Skeletal muscle tissue (tissue), 3 donors: ENCODE measurements at regions not wholly inside any gene's neighbourhood (a gene's known extent, or its start where the extent isn't known, plus 50 kb on each side); places are given as distances from the start of the nearest gene placed in this dataset.

ENCODE experiments used
- H3K27ac ChIP-seq: one replicate; pipeline ENCODE4 v1.7.0; 2013; ENCODE audit warnings: mild to moderate bottlenecking, low read depth, low read length, inconsistent platforms
- H3K27me3 ChIP-seq, 3 donors: one replicate each; pipeline ENCODE4 v1.7.0; 2013; ENCODE audit warnings: low read length in 3 of 3; ENCODE audit not compliant: control insufficient read depth in 3 of 3, insufficient read depth in 3 of 3
- H3K36me3 ChIP-seq, 3 donors: one replicate each; pipeline ENCODE4 v1.7.0; 2013; ENCODE audit warnings: low read length in 3 of 3; ENCODE audit not compliant: control insufficient read depth in 3 of 3, insufficient read depth in 3 of 3
- H3K4me1 ChIP-seq, 3 donors: one replicate each; pipeline ENCODE4 v1.7.0; 2013; ENCODE audit warnings: low read length in 3 of 3, mild to moderate bottlenecking in 3 of 3; ENCODE audit not compliant: control insufficient read depth in 3 of 3, insufficient read depth in 3 of 3
- H3K4me3 ChIP-seq, 3 donors: one replicate each; pipeline ENCODE4 v1.7.0; 2013; ENCODE audit warnings: low read length in 3 of 3
- H3K9ac ChIP-seq, 3 donors: one replicate each; pipeline ENCODE4 v1.7.0; 2013; ENCODE audit warnings: low read length in 3 of 3, mild to moderate bottlenecking in 3 of 3, moderate library complexity in 2 of 3, low read depth in 1 of 3
- H3K9me3 ChIP-seq, 3 donors: one replicate each; pipeline ENCODE4 v1.7.0; 2013; ENCODE audit warnings: low read length in 3 of 3; ENCODE audit not compliant: control insufficient read depth in 3 of 3
- donor health status: Osteomylitis.

DNA sequence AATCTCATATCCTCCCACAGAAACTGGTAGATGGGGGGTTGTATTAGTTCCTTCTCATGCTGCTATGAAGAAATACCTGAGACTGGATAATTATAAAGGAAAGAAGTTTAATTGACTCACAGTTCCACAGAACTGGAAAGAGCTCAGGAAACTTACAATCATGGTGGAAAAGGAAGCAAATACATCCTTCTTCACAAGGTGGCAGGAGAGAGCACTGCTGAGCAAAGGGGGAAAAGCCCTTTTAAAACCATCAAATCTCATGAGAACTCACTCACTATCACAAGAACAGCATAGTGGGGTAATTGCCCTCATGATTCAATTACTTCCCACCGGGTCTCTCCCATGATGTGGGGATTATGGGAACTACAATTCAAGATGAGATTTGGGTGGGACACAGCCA is 250.5 kb upstream of the GPRIN3 start:
- Histone ChIP-seq H3K27me3 (no peaks in the 10 kb centered on the region), H3K9ac (no peak overlapping the region), H3K27ac (no peak overlapping the region), H3K4me1 (no peaks in the 10 kb centered on the region), H3K9me3 (no peaks in the 10 kb centered on the region), H3K4me3 (no peak overlapping the region), H3K36me3 (no peaks in the 10 kb centered on the region)

DNA sequence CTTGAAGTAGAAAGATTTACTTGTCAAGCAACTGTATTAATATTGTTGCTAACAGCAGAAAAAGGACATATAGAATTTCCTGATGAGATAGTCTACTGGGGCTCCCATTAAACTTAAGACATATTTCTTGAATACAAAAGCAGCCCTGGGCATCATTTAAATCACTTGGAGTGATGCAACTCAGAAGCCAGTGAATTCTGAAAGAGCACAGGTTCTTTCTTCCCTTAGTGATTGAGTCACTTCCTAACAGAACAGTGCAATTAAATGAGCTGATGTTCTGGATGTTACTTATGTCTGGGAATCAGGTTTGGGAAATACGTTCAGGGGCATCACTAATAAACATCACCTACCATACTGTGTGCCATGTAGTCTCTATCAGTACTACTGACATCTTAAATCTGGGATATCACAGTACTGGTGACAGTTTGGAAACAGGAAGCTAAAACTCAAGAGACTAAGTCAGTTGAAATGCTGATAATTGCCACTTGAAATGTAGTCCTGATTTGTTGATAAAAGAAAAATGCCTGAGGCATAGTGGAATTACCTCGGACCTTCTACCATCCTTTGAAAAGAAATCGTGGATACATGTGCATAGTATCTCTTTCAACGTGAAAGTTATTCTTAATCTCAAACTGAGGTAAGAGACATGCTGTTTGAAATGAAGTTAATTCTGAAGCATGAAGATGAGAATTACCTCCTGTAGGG is 249.2 kb upstream of the GPRIN3 start:
- no peaks in the 10 kb centered on the region for H3K9me3 ChIP-seq
- no peaks in the 10 kb centered on the region for H3K27me3 ChIP-seq
- no peak overlapping the region for H3K9ac ChIP-seq

DNA sequence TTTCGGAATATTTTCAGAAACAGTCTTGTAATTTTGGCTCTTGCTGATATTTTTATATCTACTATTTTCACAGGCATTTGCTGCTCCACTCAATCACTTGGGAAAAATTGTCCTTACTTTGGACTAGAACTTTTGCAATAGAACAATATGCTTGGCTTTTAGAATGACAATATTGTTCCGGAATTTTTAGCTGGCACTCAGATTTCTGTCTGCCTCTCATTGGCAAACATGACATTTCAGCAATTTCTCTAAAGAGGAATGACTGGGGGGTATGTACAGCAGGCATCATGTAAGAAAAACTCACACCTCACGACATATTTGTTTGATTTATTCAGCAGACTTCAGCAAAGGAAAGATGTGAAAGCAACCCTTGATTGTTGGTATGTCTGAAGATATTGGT is 243.6 kb upstream of the GPRIN3 start:
- no peaks in the 10 kb centered on the region for H3K27me3 ChIP-seq
- H3K9ac ChIP-seq, result no peak overlapping the region
- no peak overlapping the region for H3K4me3 ChIP-seq
- H3K36me3 ChIP-seq, result no peaks in the 10 kb centered on the region
- H3K4me1 ChIP-seq, result no peaks in the 10 kb centered on the region
- H3K27ac ChIP-seq, result no peak overlapping the region
- H3K9me3 ChIP-seq, result no peaks in the 10 kb centered on the region

More for the DNA sequence above, 249.2 kb upstream of the GPRIN3 start:
- Histone ChIP-seq H3K4me3 (no peak overlapping the region), H3K27ac (no peak overlapping the region), H3K36me3 (no peaks in the 10 kb centered on the region), H3K4me1 (no peaks in the 10 kb centered on the region)

DNA sequence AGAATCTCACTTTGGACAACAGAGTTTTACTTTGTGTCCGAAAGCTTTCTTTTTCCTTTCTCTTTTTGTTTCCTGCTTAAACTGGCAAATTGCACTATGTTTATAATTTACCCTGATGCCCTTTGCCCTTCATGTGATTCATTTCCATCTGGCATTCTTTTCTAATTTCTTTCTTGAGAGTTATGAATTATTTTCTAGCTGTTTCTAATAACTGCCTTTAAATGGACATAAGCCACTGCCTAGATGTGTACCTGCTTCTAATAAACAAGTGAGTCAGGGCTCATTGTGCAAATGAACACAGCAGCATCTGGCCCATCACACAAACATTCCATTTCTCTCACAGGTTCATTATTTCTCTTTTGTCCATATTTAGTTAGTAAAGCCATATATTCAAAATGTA is 242.3 kb upstream of the GPRIN3 start:
- no peaks in the 10 kb centered on the region for H3K9me3 ChIP-seq
- H3K27ac ChIP-seq, result no peak overlapping the region
- H3K4me3 ChIP-seq, result no peak overlapping the region
- H3K36me3 ChIP-seq, result no peaks in the 10 kb centered on the region
- H3K9ac ChIP-seq, result no peak overlapping the region
- H3K27me3 ChIP-seq, result no peaks in the 10 kb centered on the region
- no peaks in the 10 kb centered on the region for H3K4me1 ChIP-seq

DNA sequence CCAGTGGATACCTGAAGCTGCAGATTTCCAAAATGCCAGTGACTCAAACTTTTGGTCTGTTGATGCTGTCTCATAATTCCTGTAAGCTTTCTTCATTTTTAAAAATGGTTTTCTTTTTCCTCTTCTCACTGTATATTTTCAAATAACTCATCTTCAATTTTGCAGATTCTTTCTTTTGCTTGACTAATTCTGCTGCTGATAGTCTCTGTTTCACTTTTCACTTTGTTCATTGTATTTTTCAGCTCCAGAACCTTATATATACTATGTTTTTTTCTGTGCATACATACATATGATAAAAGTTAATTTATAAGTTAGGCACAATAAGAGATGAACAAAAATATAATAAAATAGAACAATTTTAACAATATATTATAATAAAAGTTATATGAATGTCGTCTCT is 237.7 kb upstream of the GPRIN3 start:
- Histone ChIP-seq H3K36me3 (no peaks in the 10 kb centered on the region), H3K4me3 (no peak overlapping the region), H3K27me3 (no peaks in the 10 kb centered on the region), H3K9ac (no peak overlapping the region), H3K27ac (no peak overlapping the region), H3K9me3 (no peaks in the 10 kb centered on the region), H3K4me1 (no peaks in the 10 kb centered on the region)

DNA sequence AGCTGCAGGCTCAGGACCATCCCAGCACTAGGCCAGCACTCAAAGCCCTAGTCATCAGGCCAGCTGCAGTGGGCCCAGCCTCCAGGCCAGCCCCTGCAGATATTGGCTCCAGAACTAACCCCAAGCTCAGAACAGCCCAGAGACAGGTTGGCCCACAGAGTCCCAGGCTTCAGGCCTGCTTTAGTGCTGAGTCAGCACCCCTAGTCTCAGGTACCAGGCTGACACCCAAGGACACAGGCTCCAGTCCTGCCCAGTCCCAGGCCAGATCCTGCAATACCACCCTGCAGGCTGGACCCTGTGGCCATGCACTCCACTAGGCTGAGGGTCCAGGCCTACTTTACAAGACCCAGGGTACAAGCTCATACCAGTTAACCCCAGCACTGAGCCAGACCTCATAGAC is 234.4 kb upstream of the GPRIN3 start:
- Histone ChIP-seq H3K9me3 (no peaks in the 10 kb centered on the region), H3K36me3 (no peaks in the 10 kb centered on the region), H3K9ac (no peak overlapping the region), H3K27me3 (no peaks in the 10 kb centered on the region), H3K4me1 (no peaks in the 10 kb centered on the region), H3K27ac (no peak overlapping the region), H3K4me3 (no peak overlapping the region)

DNA sequence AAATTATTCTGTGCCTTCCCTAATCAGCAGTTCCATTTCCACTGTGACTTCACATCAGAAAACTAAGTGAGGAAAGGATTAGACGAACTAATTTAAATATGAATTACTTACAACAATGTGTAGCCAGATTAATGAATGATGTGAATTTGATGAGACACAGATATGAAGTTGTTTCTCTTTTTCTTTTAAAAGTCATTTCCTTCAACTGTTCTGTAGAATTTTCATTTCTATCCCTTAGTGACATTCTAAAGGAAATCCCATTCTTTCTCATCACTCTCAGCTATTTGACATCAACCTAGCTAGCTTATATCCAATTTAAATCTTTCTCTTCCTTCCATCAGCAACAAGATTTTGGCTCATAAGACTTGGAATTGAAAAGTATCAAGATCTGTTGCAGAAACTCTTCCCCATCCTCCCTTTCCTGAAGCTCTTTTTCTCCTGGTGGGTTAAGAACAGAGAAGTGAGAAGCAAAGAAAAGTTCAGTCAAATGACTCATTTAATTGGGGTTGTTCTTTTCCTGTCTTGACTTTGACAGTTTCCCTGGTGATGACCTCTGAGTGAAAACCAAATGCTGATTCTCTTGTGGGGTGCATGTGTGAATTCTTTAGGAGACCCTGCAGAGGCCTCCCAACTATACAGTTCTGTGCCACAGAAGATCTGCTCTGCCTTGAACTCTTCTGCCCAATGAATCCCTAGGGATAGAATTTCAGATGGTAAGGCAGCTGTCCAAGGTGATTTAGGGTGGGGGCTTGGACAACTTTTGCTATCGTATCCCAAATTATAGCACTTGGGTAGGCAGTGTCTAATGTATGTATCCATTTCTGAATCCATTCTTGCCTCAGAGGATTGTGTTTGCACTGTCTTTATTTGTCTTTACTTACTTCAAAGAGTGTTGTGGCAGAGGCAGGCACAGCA is 232.5 kb upstream of the GPRIN3 start:
- H3K9ac ChIP-seq, result no peak overlapping the region
- no peak overlapping the region for H3K27ac ChIP-seq
- H3K4me1 ChIP-seq, result no peaks in the 10 kb centered on the region
- no peaks in the 10 kb centered on the region for H3K27me3 ChIP-seq
- no peak overlapping the region for H3K4me3 ChIP-seq
- H3K9me3 ChIP-seq, result no peaks in the 10 kb centered on the region
- no peaks in the 10 kb centered on the region for H3K36me3 ChIP-seq

DNA sequence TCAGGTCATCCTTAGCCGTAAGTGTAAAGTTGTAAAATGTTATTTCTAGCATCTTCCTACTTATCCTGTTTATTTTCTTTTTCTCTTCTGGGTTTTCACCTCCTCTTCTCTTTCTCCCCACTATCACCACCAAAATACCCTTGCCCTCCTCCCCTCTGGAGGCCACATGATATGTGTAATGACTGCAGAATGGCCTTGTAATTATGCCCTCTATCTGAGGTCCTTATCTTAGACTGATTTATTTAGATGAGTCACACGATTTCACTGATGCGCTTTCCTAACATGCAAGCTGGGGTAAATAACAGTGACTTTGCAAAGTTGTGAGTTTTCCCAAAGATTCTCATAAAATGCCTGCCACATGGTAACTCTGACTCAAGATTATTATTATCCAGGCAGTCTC is 231.8 kb upstream of the GPRIN3 start:
- Histone ChIP-seq H3K4me3 (no peak overlapping the region), H3K9ac (no peak overlapping the region), H3K36me3 (no peaks in the 10 kb centered on the region), H3K4me1 (no peaks in the 10 kb centered on the region), H3K9me3 (no peaks in the 10 kb centered on the region), H3K27ac (no peak overlapping the region), H3K27me3 (no peaks in the 10 kb centered on the region)

DNA sequence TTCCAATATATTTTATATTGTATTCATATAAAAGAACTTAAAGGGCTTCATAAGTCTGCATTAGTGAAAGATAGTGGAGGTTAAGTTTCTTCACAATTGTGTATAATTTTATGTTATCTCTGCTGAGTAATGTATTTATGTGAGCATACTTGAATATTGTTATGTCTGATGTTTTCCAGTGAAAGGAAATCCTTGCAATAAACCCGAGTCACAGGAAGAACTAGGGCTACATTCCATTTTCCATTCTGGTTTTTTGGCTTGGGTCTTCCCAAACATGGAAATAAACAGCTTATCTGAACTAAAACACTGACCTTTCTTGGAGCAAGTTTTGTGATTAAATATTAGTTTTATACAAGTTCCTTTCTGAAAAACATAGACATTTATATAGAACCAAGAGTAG is 231.3 kb upstream of the GPRIN3 start:
- Histone ChIP-seq H3K9ac (no peak overlapping the region), H3K9me3 (no peaks in the 10 kb centered on the region), H3K27me3 (no peaks in the 10 kb centered on the region), H3K4me3 (no peak overlapping the region), H3K27ac (no peak overlapping the region), H3K36me3 (no peaks in the 10 kb centered on the region), H3K4me1 (no peaks in the 10 kb centered on the region)

DNA sequence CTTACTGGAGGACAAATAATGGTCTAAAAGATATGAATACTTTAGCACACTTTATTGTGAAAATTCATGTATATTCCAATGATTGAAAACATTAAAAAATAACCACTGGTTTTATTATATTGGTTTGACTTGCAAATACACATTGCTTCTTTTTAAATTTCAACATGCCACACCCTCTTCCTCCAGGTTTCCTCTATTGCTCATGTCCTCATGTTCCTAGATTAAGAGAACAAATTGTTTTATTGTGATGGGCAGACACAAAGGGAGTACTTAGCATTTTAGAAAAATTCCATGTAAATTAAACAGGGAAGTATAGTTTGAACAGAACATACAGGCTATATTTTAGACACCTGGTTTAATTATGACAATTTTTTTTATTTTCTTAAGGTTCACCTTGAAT is 230.6 kb upstream of the GPRIN3 start:
- Histone ChIP-seq H3K36me3 (no peaks in the 10 kb centered on the region), H3K9ac (no peak overlapping the region), H3K4me3 (no peak overlapping the region), H3K9me3 (no peaks in the 10 kb centered on the region), H3K27ac (no peak overlapping the region), H3K27me3 (no peaks in the 10 kb centered on the region), H3K4me1 (no peaks in the 10 kb centered on the region)
